ENCODE measurements at regions not wholly inside any gene's neighbourhood (a gene's known extent, or its start where the extent isn't known, plus 50 kb on each side); places are given as distances from the start of the nearest gene placed in this dataset.

- Mint-ChIP-seq H3K9me3 (peaks cover 3% of the 10 kb centered on the region), H3K4me3 (no peak overlapping the region), H3K4me1 (peaks cover 5% of the 10 kb centered on the region), H3K27me3 (ENCODE audit: low read depth) (no peaks in the 10 kb centered on the region), H3K27ac (ENCODE audit: unreplicated experiment) (no peak overlapping the region), H3K36me3 (ENCODE audit: low read depth) (no peaks in the 10 kb centered on the region)
- no peak for DNase-seq (ENCODE audit: low read depth, low spot score)
- TF ChIP-seq, protein P1, sequence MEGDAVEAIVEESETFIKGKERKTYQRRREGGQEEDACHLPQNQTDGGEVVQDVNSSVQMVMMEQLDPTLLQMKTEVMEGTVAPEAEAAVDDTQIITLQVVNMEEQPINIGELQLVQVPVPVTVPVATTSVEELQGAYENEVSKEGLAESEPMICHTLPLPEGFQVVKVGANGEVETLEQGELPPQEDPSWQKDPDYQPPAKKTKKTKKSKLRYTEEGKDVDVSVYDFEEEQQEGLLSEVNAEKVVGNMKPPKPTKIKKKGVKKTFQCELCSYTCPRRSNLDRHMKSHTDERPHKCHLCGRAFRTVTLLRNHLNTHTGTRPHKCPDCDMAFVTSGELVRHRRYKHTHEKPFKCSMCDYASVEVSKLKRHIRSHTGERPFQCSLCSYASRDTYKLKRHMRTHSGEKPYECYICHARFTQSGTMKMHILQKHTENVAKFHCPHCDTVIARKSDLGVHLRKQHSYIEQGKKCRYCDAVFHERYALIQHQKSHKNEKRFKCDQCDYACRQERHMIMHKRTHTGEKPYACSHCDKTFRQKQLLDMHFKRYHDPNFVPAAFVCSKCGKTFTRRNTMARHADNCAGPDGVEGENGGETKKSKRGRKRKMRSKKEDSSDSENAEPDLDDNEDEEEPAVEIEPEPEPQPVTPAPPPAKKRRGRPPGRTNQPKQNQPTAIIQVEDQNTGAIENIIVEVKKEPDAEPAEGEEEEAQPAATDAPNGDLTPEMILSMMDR (conservative IDR thresholded peaks at IDR 0.05) = no peak
Measured at GRCh38 chr10:132471125-132471451, 66.5 kb upstream of the INPP5A start.

- no peaks in the 10 kb centered on the region for H3K27me3 Mint-ChIP-seq (ENCODE audit: low read depth)
- H3K9me3 Mint-ChIP-seq = peaks cover 3% of the 10 kb centered on the region
- H3K4me1 Mint-ChIP-seq = peaks cover 5% of the 10 kb centered on the region
- H3K4me3 Mint-ChIP-seq = no peak overlapping the region
- TF ChIP-seq, protein P1 (conservative IDR thresholded peaks at IDR 0.05) = no peak
- H3K27ac Mint-ChIP-seq (ENCODE audit: unreplicated experiment) = no peak overlapping the region
- no peak for DNase-seq (ENCODE audit: low read depth, low spot score)
- no peaks in the 10 kb centered on the region for H3K36me3 Mint-ChIP-seq (ENCODE audit: low read depth)
Measured at GRCh38 chr10:132471484-132471883, 66.1 kb upstream of the INPP5A start.

DNA sequence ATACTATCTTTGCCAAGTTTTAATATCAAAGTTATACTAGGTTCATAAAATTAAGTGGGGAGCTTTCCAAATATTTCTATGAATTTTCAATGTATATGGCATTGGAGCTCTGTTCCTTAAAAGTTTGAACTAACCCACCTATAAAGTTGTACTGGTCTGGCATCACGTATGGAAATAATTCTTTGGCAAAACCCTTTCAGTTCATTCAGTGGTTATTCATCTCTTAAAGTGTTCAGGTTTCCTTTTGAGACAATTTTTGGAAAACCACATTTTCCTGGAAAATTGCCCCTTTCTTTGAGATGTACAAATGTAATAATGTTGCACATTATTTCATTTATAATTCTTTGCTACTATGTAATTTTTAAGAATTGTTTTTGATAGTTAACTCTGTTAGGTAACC, 62.5 kb upstream of the INPP5A start:
- Mint-ChIP-seq H3K27me3 (ENCODE audit: low read depth) (no peaks in the 10 kb centered on the region), H3K36me3 (ENCODE audit: low read depth) (no peaks in the 10 kb centered on the region), H3K27ac (ENCODE audit: unreplicated experiment) (no peak overlapping the region), H3K9me3 (peaks cover 3% of the 10 kb centered on the region), H3K4me3 (no peak overlapping the region), H3K4me1 (no peaks in the 10 kb centered on the region)
- TF ChIP-seq, protein P1 (conservative IDR thresholded peaks at IDR 0.05) = no peak
- DNase-seq (ENCODE audit: low read depth, low spot score) = no peak

DNA sequence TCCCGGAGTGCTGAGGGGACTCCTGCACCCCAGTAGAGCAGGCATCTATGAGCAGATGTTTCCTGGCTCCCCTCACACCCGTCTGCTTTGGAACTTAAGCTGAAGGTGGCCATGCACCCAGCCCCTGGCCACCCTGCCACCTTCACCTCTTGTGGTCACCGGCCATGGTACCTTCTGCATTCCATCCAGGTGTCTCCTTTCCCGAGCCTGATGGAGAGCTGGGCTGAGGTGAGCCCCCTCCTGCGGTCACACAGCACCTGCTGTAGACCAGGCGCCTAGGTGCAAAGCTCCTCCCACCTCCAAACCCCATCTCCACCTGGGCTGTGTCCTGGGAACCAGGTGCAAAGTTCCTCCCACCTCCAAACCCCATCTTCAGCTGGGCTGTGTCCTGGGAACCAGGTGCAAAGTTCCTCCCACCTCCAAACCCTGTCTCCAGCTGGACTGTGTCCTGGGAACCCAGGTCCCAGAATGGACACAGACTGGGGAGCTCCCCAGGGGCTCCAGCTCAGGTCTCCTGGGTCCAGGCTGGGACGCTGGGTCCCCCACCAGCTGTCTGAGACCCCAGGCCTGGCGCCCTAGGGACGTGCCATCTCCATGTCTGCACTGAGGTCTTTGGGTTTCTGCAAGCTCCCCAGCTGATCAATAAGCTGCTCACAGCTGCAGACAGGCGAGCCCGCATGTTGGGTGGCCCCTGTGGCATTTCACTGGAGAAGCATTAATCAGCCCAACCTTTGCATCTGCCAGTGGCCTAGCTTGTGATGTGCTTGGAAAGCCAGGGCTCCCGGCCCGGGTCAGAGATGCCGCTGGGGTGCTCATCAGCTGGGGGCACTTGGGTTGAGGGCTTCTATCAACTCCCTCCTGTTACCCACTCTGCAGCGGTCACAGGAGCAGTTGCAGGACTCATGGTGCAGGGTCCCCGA, 61.2 kb upstream of the INPP5A start:
- DNase-seq (ENCODE audit: low read depth, low spot score) = no peak

DNA sequence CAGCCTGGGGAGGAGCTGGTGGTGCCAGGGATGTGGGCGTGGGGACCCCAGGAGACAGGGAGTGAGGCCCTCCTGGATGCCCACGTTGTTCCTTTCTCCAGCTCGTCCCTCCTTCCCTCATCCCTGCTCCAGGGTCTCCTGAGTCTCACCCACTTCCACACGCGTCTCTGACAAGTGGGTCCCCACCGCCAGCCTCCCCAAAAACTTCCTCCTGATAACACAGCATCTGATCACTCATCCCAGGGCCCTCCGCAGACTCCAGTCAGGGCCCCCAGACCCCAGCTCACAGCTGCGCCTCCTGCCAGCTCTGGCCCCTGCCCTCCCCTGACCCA, 60.6 kb upstream of the INPP5A start:
- DNase-seq (ENCODE audit: low read depth, low spot score) = no peak
- peaks cover 11% of the 10 kb centered on the region for H3K4me1 Mint-ChIP-seq
- H3K36me3 Mint-ChIP-seq (ENCODE audit: low read depth) = no peaks in the 10 kb centered on the region
- no peak overlapping the region for H3K4me3 Mint-ChIP-seq
- TF ChIP-seq, protein P1 (conservative IDR thresholded peaks at IDR 0.05) = no peak
- peaks cover 3% of the 10 kb centered on the region for H3K9me3 Mint-ChIP-seq
- peak overlapping the region; percentile 86 for H3K27ac Mint-ChIP-seq (ENCODE audit: unreplicated experiment)
- H3K27me3 Mint-ChIP-seq (ENCODE audit: low read depth) = no peaks in the 10 kb centered on the region

More for the DNA sequence above, 61.2 kb upstream of the INPP5A start:
- Mint-ChIP-seq H3K27me3 (ENCODE audit: low read depth) (no peaks in the 10 kb centered on the region), H3K9me3 (peaks cover 3% of the 10 kb centered on the region), H3K4me3 (no peak overlapping the region), H3K4me1 (peaks cover 5% of the 10 kb centered on the region), H3K36me3 (ENCODE audit: low read depth) (no peaks in the 10 kb centered on the region), H3K27ac (ENCODE audit: unreplicated experiment) (no peak overlapping the region)
- TF ChIP-seq, protein P1 (conservative IDR thresholded peaks at IDR 0.05) = no peak

Data from neural crest cell (in vitro differentiated cells).